H9 (cell line): ENCODE measurements at regions not wholly inside any gene's neighbourhood (a gene's known extent, or its start where the extent isn't known, plus 50 kb on each side); places are given as distances from the start of the nearest gene placed in this dataset.
"Not testable (repeated sequence)": the region's sequence is repeated elsewhere in the genome, so short reads cannot be mapped to it uniquely, and the experiment has no call there.

Experiments
- DNase-seq: peaks from one replicate; pipeline ENCODE4 v3.0.0-alpha.2; 2017
- H2AFZ ChIP-seq: one replicate; pipeline ENCODE4 v1.6.1; 2013; ENCODE audit warnings: mild to moderate bottlenecking, low read length, control low read depth, moderate library complexity
- H2AK5ac ChIP-seq: 2 replicates; pipeline ENCODE4 v1.6.1; 2013; ENCODE audit warnings: low read length, control low read depth, mixed read lengths; ENCODE audit not compliant: insufficient read length
- H2BK120ac ChIP-seq: one replicate; pipeline ENCODE4 v1.6.1; 2013; ENCODE audit warnings: low read depth, mild to moderate bottlenecking, low read length, control low read depth, inconsistent platforms; ENCODE audit not compliant: poor library complexity, severe bottlenecking
- H2BK12ac ChIP-seq: 2 replicates; pipeline ENCODE4 v1.6.1; 2013; ENCODE audit warnings: low read length, control low read depth, mixed read lengths, low read depth; ENCODE audit not compliant: insufficient read length
- H2BK15ac ChIP-seq: 2 replicates; pipeline ENCODE4 v1.6.1; 2013; ENCODE audit warnings: low read depth, low read length, control low read depth
- H2BK20ac ChIP-seq: one replicate; pipeline ENCODE4 v1.6.1; 2013; ENCODE audit warnings: low read depth, mild to moderate bottlenecking, low read length, control low read depth, inconsistent platforms; ENCODE audit not compliant: poor library complexity, severe bottlenecking
- H2BK5ac ChIP-seq: 2 replicates; pipeline ENCODE4 v1.6.1; 2013; ENCODE audit warnings: low read length, control low read depth, mixed read lengths; ENCODE audit not compliant: insufficient read length
- H3K14ac ChIP-seq: 2 replicates; pipeline ENCODE4 v1.6.1; 2013; ENCODE audit warnings: low read length, control low read depth; ENCODE audit not compliant: insufficient read depth
- H3K18ac ChIP-seq: 2 replicates; pipeline ENCODE4 v1.6.1; 2013; ENCODE audit warnings: low read depth, mild to moderate bottlenecking, mixed read lengths, low read length, control low read depth; ENCODE audit not compliant: insufficient read length
- H3K23ac ChIP-seq: 2 replicates; pipeline ENCODE4 v1.6.1; 2013; ENCODE audit warnings: low read length, control low read depth, mixed read lengths, low read depth; ENCODE audit not compliant: insufficient read length
- H3K23me2 ChIP-seq: 2 replicates; pipeline ENCODE4 v1.6.1; 2013; ENCODE audit warnings: low read depth, mild to moderate bottlenecking, mixed read lengths, low read length, control low read depth; ENCODE audit not compliant: insufficient read length, poor library complexity, severe bottlenecking
- H3K27ac ChIP-seq: 2 replicates; pipeline ENCODE4 v1.5.1; 2013; ENCODE audit warnings: low read length, control low read depth, mixed read lengths, low read depth; ENCODE audit not compliant: insufficient read length
- H3K27me3 ChIP-seq: 2 replicates; pipeline ENCODE4 v1.6.1; 2013; ENCODE audit warnings: low read length, control low read depth, inconsistent platforms; ENCODE audit not compliant: insufficient read depth
- H3K4ac ChIP-seq: 2 replicates; pipeline ENCODE4 v1.6.1; 2013; ENCODE audit warnings: low read depth, mild to moderate bottlenecking, control low read depth, inconsistent platforms, low read length, moderate library complexity
- H3K4me1 ChIP-seq: 2 replicates; pipeline ENCODE4 v1.6.1; 2013; ENCODE audit warnings: low read length, control low read depth, inconsistent platforms; ENCODE audit not compliant: insufficient read depth
- H3K4me2 ChIP-seq: 2 replicates; pipeline ENCODE4 v1.6.1; 2013; ENCODE audit warnings: low read length, control low read depth, mixed read lengths; ENCODE audit not compliant: insufficient read length, insufficient read depth
- H3K56ac ChIP-seq: 2 replicates; pipeline ENCODE4 v1.6.1; 2013; ENCODE audit warnings: low read depth, mild to moderate bottlenecking, mixed read lengths, low read length, control low read depth; ENCODE audit not compliant: insufficient read length
- H3K79me1 ChIP-seq: 2 replicates; pipeline ENCODE4 v1.6.1; 2013; ENCODE audit warnings: low read depth, mild to moderate bottlenecking, moderate library complexity, low read length, control low read depth, inconsistent platforms; ENCODE audit not compliant: insufficient read depth, poor library complexity, severe bottlenecking
- H3K79me2 ChIP-seq: 2 replicates; pipeline ENCODE4 v1.6.1; 2013; ENCODE audit warnings: low read length, control low read depth, inconsistent platforms; ENCODE audit not compliant: insufficient read depth
- H3K9ac ChIP-seq: 2 replicates; pipeline ENCODE4 v1.6.1; 2013; ENCODE audit warnings: low read length, control low read depth, mixed read lengths; ENCODE audit not compliant: insufficient read length; ENCODE audit errors: extremely low read depth
- H3K9me3 ChIP-seq: one replicate; pipeline ENCODE4 v1.6.1; 2013; ENCODE audit warnings: low read depth, low read length, inconsistent platforms; ENCODE audit not compliant: control insufficient read depth
- H3T11ph ChIP-seq: one replicate; pipeline ENCODE4 v1.6.1; 2013; ENCODE audit warnings: mild to moderate bottlenecking, low read length, control low read depth, inconsistent platforms
- H4K20me1 ChIP-seq: one replicate; pipeline ENCODE4 v1.6.1; 2013; ENCODE audit not compliant: control insufficient read depth, insufficient read length, insufficient read depth
- H4K5ac ChIP-seq: 2 replicates; pipeline ENCODE4 v1.6.1; 2013; ENCODE audit warnings: low read depth, mild to moderate bottlenecking, mixed read lengths, low read length, control low read depth; ENCODE audit not compliant: insufficient read length
- H4K8ac ChIP-seq: replicated peaks from 2 replicates; pipeline ENCODE4 v1.6.1; 2013; ENCODE audit warnings: low read length, control low read depth, mixed read lengths, low read depth; ENCODE audit not compliant: insufficient read length
- H4K91ac ChIP-seq: 2 replicates; pipeline ENCODE4 v1.6.1; 2013; ENCODE audit warnings: low read depth, mild to moderate bottlenecking, moderate library complexity, mixed read lengths, low read length, control low read depth; ENCODE audit not compliant: insufficient read length
- H3K27ac Mint-ChIP-seq, 3 experiments: 2 replicates in 2 of 3; 3 replicates in 1 of 3; pipeline ENCODE4 v1.8.0; 2020 to 2021; ENCODE audit warnings: mixed read lengths in 3 of 3, mild to moderate bottlenecking in 1 of 3, moderate library complexity in 1 of 3
- H3K27me3 Mint-ChIP-seq: 2 replicates; pipeline ENCODE4 v1.8.0; 2021; ENCODE audit warnings: low read depth, mild to moderate bottlenecking, moderate library complexity, mixed read lengths
- H3K36me3 Mint-ChIP-seq, 3 experiments: 2 replicates in 2 of 3; 3 replicates in 1 of 3; pipeline ENCODE4 v1.8.0; 2020 to 2021; ENCODE audit warnings: low read depth in 3 of 3, mixed read lengths in 3 of 3; ENCODE audit not compliant: insufficient read depth in 1 of 3
- H3K4me1 Mint-ChIP-seq, 2 experiments: 2 replicates each; pipeline ENCODE4 v1.8.0; 2020; ENCODE audit warnings: mixed read lengths in 2 of 2
- H3K4me3 Mint-ChIP-seq, 2 experiments: 2 replicates in 1 of 2; 3 replicates in 1 of 2; pipeline ENCODE4 v1.8.0; 2020 to 2021; ENCODE audit warnings: mild to moderate bottlenecking in 2 of 2, mixed read lengths in 2 of 2, moderate library complexity in 1 of 2
- H3K9me3 Mint-ChIP-seq, 2 experiments: 2 replicates in 1 of 2; 3 replicates in 1 of 2; pipeline ENCODE4 v1.8.0; 2020; ENCODE audit warnings: mild to moderate bottlenecking in 2 of 2, mixed read lengths in 2 of 2, moderate library complexity in 1 of 2
- WGBS: extraction: QIAGEN DNeasy Blood & Tissue Kit; methylation state at CpG from one replicate; pipeline ENCODE4 v1.1.7; 2013; ENCODE audit warnings: missing lambda C conversion rate, low lambda C conversion rate, mixed read lengths; ENCODE audit not compliant: insufficient read length; ENCODE audit errors: extremely low coverage; 5-methylcytosine and 5-hydroxymethylcytosine counted together
- TF ChIP-seq, protein P1 (sequence below): fragments of 200-600 bp; sonication (generic); conservative IDR thresholded peaks from 3 replicates; pipeline ENCODE4 v1.8.0; 2021; ENCODE audit warnings: antibody characterized with exemption, mild to moderate bottlenecking

GRCh38 chr2:160756481-160756880 is 262.9 kb upstream of the RBMS1 start:
- Histone ChIP-seq H4K91ac (no peak overlapping the region), H3K4ac (no peak overlapping the region), H3K23me2 (no peaks in the 10 kb centered on the region), H3K79me2 (no peaks in the 10 kb centered on the region), H3K18ac (no peak overlapping the region), H2BK15ac (no peak overlapping the region), H2AFZ (no peak overlapping the region), H4K20me1 (no peaks in the 10 kb centered on the region), H3K23ac (no peak overlapping the region), H3K9ac (no peak overlapping the region), H4K8ac (no peak overlapping the region), H3K4me1 (no peaks in the 10 kb centered on the region), H3K9me3 (no peaks in the 10 kb centered on the region), H3K27me3 (no peaks in the 10 kb centered on the region), H3T11ph (no peak overlapping the region), H3K56ac (no peak overlapping the region), H3K14ac (no peak overlapping the region), H3K4me2 (no peak overlapping the region), H4K5ac (no peak overlapping the region), H3K79me1 (no peaks in the 10 kb centered on the region), H3K27ac (no peak overlapping the region), H2AK5ac (no peak overlapping the region), H2BK12ac (no peak overlapping the region), H2BK120ac (no peak overlapping the region), H2BK5ac (no peak overlapping the region), H2BK20ac (no peak overlapping the region)
- DNase-seq, result no peak
- Mint-ChIP-seq H3K36me3 (peaks cover 0 to 25% (median 12%) of the 10 kb centered on the region in 3 experiments; a peak in 5 of 7 replicates), H3K9me3 (peaks cover 21 to 24% of the 10 kb centered on the region in 2 experiments), H3K4me1 (peaks cover 7 to 8% of the 10 kb centered on the region in 2 experiments), H3K27ac (no peak overlapping the region), H3K4me3 (no peak overlapping the region), H3K27me3 (no peaks in the 10 kb centered on the region; the same call in 1 of the 2 replicates)
- TF ChIP-seq, protein P1, sequence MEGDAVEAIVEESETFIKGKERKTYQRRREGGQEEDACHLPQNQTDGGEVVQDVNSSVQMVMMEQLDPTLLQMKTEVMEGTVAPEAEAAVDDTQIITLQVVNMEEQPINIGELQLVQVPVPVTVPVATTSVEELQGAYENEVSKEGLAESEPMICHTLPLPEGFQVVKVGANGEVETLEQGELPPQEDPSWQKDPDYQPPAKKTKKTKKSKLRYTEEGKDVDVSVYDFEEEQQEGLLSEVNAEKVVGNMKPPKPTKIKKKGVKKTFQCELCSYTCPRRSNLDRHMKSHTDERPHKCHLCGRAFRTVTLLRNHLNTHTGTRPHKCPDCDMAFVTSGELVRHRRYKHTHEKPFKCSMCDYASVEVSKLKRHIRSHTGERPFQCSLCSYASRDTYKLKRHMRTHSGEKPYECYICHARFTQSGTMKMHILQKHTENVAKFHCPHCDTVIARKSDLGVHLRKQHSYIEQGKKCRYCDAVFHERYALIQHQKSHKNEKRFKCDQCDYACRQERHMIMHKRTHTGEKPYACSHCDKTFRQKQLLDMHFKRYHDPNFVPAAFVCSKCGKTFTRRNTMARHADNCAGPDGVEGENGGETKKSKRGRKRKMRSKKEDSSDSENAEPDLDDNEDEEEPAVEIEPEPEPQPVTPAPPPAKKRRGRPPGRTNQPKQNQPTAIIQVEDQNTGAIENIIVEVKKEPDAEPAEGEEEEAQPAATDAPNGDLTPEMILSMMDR, result no peak

- H4K91ac ChIP-seq, H3K18ac ChIP-seq, H3K79me2 ChIP-seq, H3K27ac ChIP-seq, H4K8ac ChIP-seq, H3T11ph ChIP-seq, H3K23me2 ChIP-seq, H3K27me3 Mint-ChIP-seq, H4K5ac ChIP-seq, H2AK5ac ChIP-seq, DNase-seq, H2BK120ac ChIP-seq, H2BK5ac ChIP-seq, H3K4me1 Mint-ChIP-seq, H3K4me3 Mint-ChIP-seq, H3K9ac ChIP-seq, H3K4ac ChIP-seq, H2BK20ac ChIP-seq, H3K27ac Mint-ChIP-seq, H2BK12ac ChIP-seq, H3K56ac ChIP-seq, H4K20me1 ChIP-seq, H2BK15ac ChIP-seq, H3K27me3 ChIP-seq, H3K23ac ChIP-seq, H3K79me1 ChIP-seq, H3K4me1 ChIP-seq, H3K4me2 ChIP-seq, H3K9me3 ChIP-seq, H2AFZ ChIP-seq, H3K14ac ChIP-seq: not testable (repeated sequence)
- no CpG with 5 or more reads among the region's 26 CpGs for whole genome bisulfite sequencing
- Mint-ChIP-seq H3K36me3 (peaks cover 26 to 48% (median 32%) of the 10 kb centered on the region in 3 experiments), H3K9me3 (peaks cover 41 to 46% of the 10 kb centered on the region in 2 experiments)
Observed at GRCh38 chr2:160762493-160763128, 269.0 kb upstream of the RBMS1 start.
